ENCODE measurements at regions not wholly inside any gene's neighbourhood (a gene's known extent, or its start where the extent isn't known, plus 50 kb on each side); places are given as distances from the start of the nearest gene placed in this dataset.
"Not testable (repeated sequence)": the region's sequence is repeated elsewhere in the genome, so short reads cannot be mapped to it uniquely, and the experiment has no call there.

DNA sequence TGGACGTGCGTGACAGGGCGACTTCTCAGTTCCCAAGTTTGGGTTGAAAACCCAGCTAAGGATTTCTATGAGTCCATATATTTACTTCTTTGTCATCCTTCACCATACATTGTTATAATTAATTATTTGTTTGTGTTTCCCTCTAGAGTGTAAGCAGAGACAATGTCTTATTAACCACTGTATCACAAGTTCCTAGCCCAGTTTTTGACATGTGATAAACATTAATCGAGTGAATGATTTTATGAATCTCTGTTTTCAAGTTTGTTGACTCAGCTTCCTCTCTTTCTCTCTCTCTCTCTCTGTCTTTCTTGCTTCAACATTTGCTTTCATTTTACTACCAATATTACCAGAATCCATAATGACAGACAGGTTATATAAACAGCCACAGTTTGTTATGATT lies 1259.6 kb upstream of the TENM4 start:
- peaks cover 17% of the 10 kb centered on the region for H3K9me3 Mint-ChIP-seq
- no peaks in the 10 kb centered on the region for H3K36me3 Mint-ChIP-seq (ENCODE audit: low read depth)
- no peak overlapping the region for H3K4me3 Mint-ChIP-seq
- intact Hi-C loops (cut with micrococcal nuclease) = no loop called here
- no peak for DNase-seq
- no peaks in the 10 kb centered on the region for H3K27me3 Mint-ChIP-seq (ENCODE audit: low read depth)
- H3K27ac Mint-ChIP-seq = no peak overlapping the region
- CTCF ChIA-PET = no interaction called here
- H3K4me1 Mint-ChIP-seq (ENCODE audit: low read depth) = no peaks in the 10 kb centered on the region

GRCh38 chr11:80699406-80700177 lies 1258.8 kb upstream of the TENM4 start:
- CTCF ChIA-PET; DNase-seq; intact Hi-C loops (cut with micrococcal nuclease); H3K4me1 Mint-ChIP-seq (ENCODE audit: low read depth); H3K27me3 Mint-ChIP-seq (ENCODE audit: low read depth); H3K27ac Mint-ChIP-seq; H3K36me3 Mint-ChIP-seq (ENCODE audit: low read depth); H3K4me3 Mint-ChIP-seq: not testable (repeated sequence)
- H3K9me3 Mint-ChIP-seq = peaks cover 13% of the 10 kb centered on the region

GRCh38 chr11:80698637-80699036 lies 1257.8 kb upstream of the TENM4 start:
- Mint-ChIP-seq H3K9me3 (peaks cover 10% of the 10 kb centered on the region), H3K36me3 (ENCODE audit: low read depth) (no peaks in the 10 kb centered on the region), H3K27ac (no peak overlapping the region), H3K4me1 (ENCODE audit: low read depth) (no peaks in the 10 kb centered on the region), H3K27me3 (ENCODE audit: low read depth) (no peaks in the 10 kb centered on the region), H3K4me3 (no peak overlapping the region)
- CTCF ChIA-PET = no interaction called here
- intact Hi-C loops (cut with micrococcal nuclease) = no loop called here
- no peak for DNase-seq

DNA sequence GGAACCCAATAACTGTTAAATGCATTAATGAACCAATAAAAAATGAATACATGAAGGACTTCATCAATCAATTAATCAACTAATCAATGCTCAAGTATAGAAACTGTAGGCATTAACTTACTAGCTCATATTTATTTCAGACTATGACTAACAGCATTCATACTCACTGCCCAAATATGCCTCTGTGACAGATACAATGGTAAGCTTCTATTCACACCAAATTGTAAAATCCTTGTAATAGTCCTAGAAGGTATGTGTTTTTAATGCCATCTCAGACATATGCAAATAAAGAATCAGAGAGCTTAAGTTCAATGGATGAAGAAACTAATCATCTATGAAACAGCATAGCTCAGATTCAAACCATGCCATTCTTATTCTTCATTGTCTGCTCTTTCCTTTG lies 1253.6 kb upstream of the TENM4 start:
- Mint-ChIP-seq H3K4me1 (ENCODE audit: low read depth) (no peaks in the 10 kb centered on the region), H3K36me3 (ENCODE audit: low read depth) (no peaks in the 10 kb centered on the region), H3K27me3 (ENCODE audit: low read depth) (no peaks in the 10 kb centered on the region), H3K9me3 (peaks cover 4% of the 10 kb centered on the region), H3K4me3 (no peak overlapping the region), H3K27ac (no peak overlapping the region)
- CTCF ChIA-PET = no interaction called here
- no peak for DNase-seq
- intact Hi-C loops (cut with micrococcal nuclease) = no loop called here

DNA sequence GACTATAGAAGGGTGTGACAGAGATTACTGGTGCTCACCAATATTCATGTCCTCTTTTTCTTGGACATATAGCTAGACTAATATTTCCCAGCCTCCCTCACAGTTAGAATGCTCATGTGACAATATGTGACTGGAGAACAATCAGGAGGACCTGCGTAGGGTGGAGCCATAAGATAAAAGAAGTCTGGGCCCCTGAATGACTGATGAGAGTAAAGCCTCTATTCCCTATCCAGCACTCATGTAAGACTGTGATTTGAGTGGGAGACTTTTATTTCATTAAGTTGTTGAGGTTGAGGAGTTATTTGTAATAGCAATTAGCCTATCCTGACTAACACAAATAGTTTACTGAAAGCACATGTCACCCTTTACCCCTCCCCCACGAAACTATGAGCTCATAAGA lies 1247.1 kb upstream of the TENM4 start:
- DNase-seq = no peak
- H3K4me3 Mint-ChIP-seq = no peak overlapping the region
- no peaks in the 10 kb centered on the region for H3K9me3 Mint-ChIP-seq
- H3K27ac Mint-ChIP-seq = no peak overlapping the region
- H3K4me1 Mint-ChIP-seq (ENCODE audit: low read depth) = no peaks in the 10 kb centered on the region
- CTCF ChIA-PET = no interaction called here
- no peaks in the 10 kb centered on the region for H3K36me3 Mint-ChIP-seq (ENCODE audit: low read depth)
- intact Hi-C loops (cut with micrococcal nuclease) = no loop called here
- H3K27me3 Mint-ChIP-seq (ENCODE audit: low read depth) = no peaks in the 10 kb centered on the region

DNA sequence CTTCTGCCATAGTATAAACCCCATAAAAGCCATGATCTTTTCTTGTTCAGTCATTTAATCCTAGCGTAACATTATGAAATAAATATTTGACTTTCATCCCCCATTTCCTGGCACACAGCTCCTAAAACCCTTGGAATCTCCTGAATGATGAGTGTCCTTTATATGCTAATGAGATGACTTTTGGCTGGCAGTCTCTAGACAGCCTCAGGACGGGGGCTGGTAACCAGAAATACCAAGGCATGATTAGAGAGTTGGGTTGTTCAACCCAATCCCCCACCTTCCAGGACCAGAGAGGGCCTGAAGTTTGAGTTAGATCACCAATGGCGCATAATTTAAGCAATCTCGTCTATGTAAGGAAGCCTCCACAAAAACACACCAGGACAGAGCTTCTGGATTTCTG lies 1246.1 kb upstream of the TENM4 start:
- H3K27me3 Mint-ChIP-seq (ENCODE audit: low read depth) = no peaks in the 10 kb centered on the region
- H3K4me1 Mint-ChIP-seq (ENCODE audit: low read depth) = no peaks in the 10 kb centered on the region
- no peaks in the 10 kb centered on the region for H3K36me3 Mint-ChIP-seq (ENCODE audit: low read depth)
- H3K4me3 Mint-ChIP-seq = no peak overlapping the region
- no peak for DNase-seq
- H3K27ac Mint-ChIP-seq = no peak overlapping the region
- intact Hi-C loops (cut with micrococcal nuclease) = no loop called here
- CTCF ChIA-PET = no interaction called here
- H3K9me3 Mint-ChIP-seq = no peaks in the 10 kb centered on the region

GRCh38 chr11:80673566-80673965 lies 1232.7 kb upstream of the TENM4 start:
- DNase-seq = no peak
- H3K27me3 Mint-ChIP-seq (ENCODE audit: low read depth) = no peaks in the 10 kb centered on the region
- H3K9me3 Mint-ChIP-seq = peaks cover 23% of the 10 kb centered on the region
- no peak overlapping the region for H3K4me3 Mint-ChIP-seq
- intact Hi-C loops (cut with micrococcal nuclease) = no loop called here
- no peaks in the 10 kb centered on the region for H3K36me3 Mint-ChIP-seq (ENCODE audit: low read depth)
- no peaks in the 10 kb centered on the region for H3K4me1 Mint-ChIP-seq (ENCODE audit: low read depth)
- H3K27ac Mint-ChIP-seq = no peak overlapping the region
- CTCF ChIA-PET = no interaction called here

DNA sequence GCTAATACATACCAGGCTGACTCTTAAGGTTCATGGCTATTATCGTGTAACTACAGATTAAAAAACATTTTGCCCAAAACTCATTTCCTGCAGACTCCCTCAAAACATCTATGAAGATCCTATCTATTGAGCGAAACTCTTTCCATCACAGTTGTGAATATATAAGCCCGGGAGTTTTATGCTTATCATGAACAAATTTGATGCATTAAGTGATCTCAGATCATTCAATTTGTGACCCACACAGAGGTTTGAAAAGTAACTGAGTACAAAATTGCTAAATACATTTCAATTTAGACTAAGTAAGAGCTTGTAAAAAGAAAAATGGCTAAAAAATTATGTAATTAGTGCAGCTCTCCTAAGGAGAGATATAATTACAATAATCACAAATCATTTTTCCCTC lies 1228.8 kb upstream of the TENM4 start:
- H3K36me3 Mint-ChIP-seq (ENCODE audit: low read depth) = no peaks in the 10 kb centered on the region
- H3K9me3 Mint-ChIP-seq = peaks cover 12% of the 10 kb centered on the region
- H3K4me1 Mint-ChIP-seq (ENCODE audit: low read depth) = no peaks in the 10 kb centered on the region
- H3K27me3 Mint-ChIP-seq (ENCODE audit: low read depth) = no peaks in the 10 kb centered on the region
- no peak overlapping the region for H3K4me3 Mint-ChIP-seq
- CTCF ChIA-PET = no interaction called here
- H3K27ac Mint-ChIP-seq = no peak overlapping the region
- DNase-seq = no peak
- intact Hi-C loops (cut with micrococcal nuclease) = no loop called here

GRCh38 chr11:80668039-80668438 lies 1227.2 kb upstream of the TENM4 start:
- peaks cover 18% of the 10 kb centered on the region for H3K9me3 Mint-ChIP-seq
- H3K36me3 Mint-ChIP-seq (ENCODE audit: low read depth) = no peaks in the 10 kb centered on the region
- no peak overlapping the region for H3K27ac Mint-ChIP-seq
- DNase-seq = no peak
- no peak overlapping the region for H3K4me3 Mint-ChIP-seq
- no peaks in the 10 kb centered on the region for H3K4me1 Mint-ChIP-seq (ENCODE audit: low read depth)
- CTCF ChIA-PET = no interaction called here
- intact Hi-C loops (cut with micrococcal nuclease) = no loop called here
- no peaks in the 10 kb centered on the region for H3K27me3 Mint-ChIP-seq (ENCODE audit: low read depth)

GRCh38 chr11:80655834-80656233 lies 1215.0 kb upstream of the TENM4 start:
- no peaks in the 10 kb centered on the region for H3K4me1 Mint-ChIP-seq (ENCODE audit: low read depth)
- CTCF ChIA-PET = no interaction called here
- H3K27me3 Mint-ChIP-seq (ENCODE audit: low read depth) = no peaks in the 10 kb centered on the region
- H3K4me3 Mint-ChIP-seq = no peak overlapping the region
- H3K9me3 Mint-ChIP-seq = peaks cover 11% of the 10 kb centered on the region
- no peak overlapping the region for H3K27ac Mint-ChIP-seq
- no peaks in the 10 kb centered on the region for H3K36me3 Mint-ChIP-seq (ENCODE audit: low read depth)
- no peak for DNase-seq
- intact Hi-C loops (cut with micrococcal nuclease) = no loop called here

DNA sequence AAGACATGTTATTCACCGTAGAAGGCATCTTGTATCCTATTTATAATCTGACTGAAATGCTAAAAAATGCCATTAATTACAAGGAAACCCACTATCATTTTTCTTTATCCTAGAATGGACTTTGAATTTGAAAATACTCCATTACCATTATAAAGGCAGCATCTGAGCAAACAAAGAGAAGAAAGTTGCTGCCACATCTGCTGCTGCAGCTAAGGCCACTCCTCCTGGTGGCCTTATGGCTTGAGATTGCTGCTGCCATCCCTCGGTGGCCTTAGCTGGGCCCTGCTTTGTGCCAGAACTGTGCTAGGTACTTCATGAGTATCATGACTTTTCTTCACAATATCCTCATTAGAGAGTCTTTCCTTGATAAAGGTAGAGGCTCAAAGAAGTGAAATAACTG lies 1210.1 kb upstream of the TENM4 start:
- no peaks in the 10 kb centered on the region for H3K36me3 Mint-ChIP-seq (ENCODE audit: low read depth)
- CTCF ChIA-PET = no interaction called here
- no peak overlapping the region for H3K27ac Mint-ChIP-seq

GRCh38 chr11:80649186-80649585 lies 1208.4 kb upstream of the TENM4 start:
- Mint-ChIP-seq H3K36me3 (ENCODE audit: low read depth) (no peaks in the 10 kb centered on the region), H3K4me3 (no peak overlapping the region), H3K27me3 (ENCODE audit: low read depth) (no peaks in the 10 kb centered on the region), H3K4me1 (ENCODE audit: low read depth) (no peaks in the 10 kb centered on the region), H3K9me3 (peaks cover 12% of the 10 kb centered on the region), H3K27ac (no peak overlapping the region)
- intact Hi-C loops (cut with micrococcal nuclease) = no loop called here
- no peak for DNase-seq
- CTCF ChIA-PET = no interaction called here

More for the DNA sequence above, 1210.1 kb upstream of the TENM4 start:
- intact Hi-C loops (cut with micrococcal nuclease) = no loop called here
- no peak for DNase-seq
- Mint-ChIP-seq H3K4me1 (ENCODE audit: low read depth) (no peaks in the 10 kb centered on the region), H3K9me3 (peaks cover 10% of the 10 kb centered on the region), H3K27me3 (ENCODE audit: low read depth) (no peaks in the 10 kb centered on the region), H3K4me3 (no peak overlapping the region)

DNA sequence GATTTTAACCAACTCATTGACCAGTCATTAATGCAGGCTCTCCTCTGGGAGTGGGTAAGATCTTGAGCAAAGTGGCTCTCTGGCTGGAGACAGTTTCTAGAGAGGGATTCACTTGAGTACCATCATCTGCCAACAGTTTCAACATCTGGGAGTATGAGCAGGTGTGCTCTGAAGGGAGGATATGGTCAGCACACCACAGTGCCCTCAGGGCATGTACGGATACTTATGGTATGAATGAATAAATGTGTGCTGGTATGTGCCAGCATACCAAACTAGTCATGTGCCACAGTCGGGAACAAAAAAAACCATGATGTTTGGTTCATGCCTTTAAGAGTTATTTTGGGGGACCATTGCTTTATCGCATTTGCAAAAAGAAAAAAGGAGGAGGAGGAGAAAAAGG lies 1197.5 kb upstream of the TENM4 start:
- CTCF ChIA-PET = no interaction called here

More for the DNA sequence above, 1197.5 kb upstream of the TENM4 start:
- intact Hi-C loops (cut with micrococcal nuclease) = no loop called here
- no peak overlapping the region for H3K27ac Mint-ChIP-seq
- H3K4me1 Mint-ChIP-seq (ENCODE audit: low read depth) = no peaks in the 10 kb centered on the region
- H3K36me3 Mint-ChIP-seq (ENCODE audit: low read depth) = no peaks in the 10 kb centered on the region
- H3K9me3 Mint-ChIP-seq = peaks cover 4% of the 10 kb centered on the region
- DNase-seq = no peak
- no peak overlapping the region for H3K4me3 Mint-ChIP-seq
- H3K27me3 Mint-ChIP-seq (ENCODE audit: low read depth) = no peaks in the 10 kb centered on the region
